CD4-positive, CD25-positive, alpha-beta regulatory T cell (primary cell): ENCODE measurements at regions not wholly inside any gene's neighbourhood (a gene's known extent, or its start where the extent isn't known, plus 50 kb on each side); places are given as distances from the start of the nearest gene placed in this dataset.

Source experiments
- ATAC-seq, 2 donors: fragments of 150-1000 bp; cut with Tn5 transposase; one replicate each; pipeline ENCODE4 v1.10.0; 2021; ENCODE audit warnings: low read depth in 2 of 2, moderate number of reproducible peaks in 2 of 2, moderate library complexity in 1 of 2
- DNase-seq, 3 donors: peaks; one replicate each; pipeline versions ENCODE4 v3.0.0 to v3.0.0-alpha.2; 2012 to 2022; ENCODE audit warnings: mixed read lengths in 1 of 3
- H3K27ac ChIP-seq: one replicate; pipeline ENCODE4 v1.7.0; 2013; ENCODE audit warnings: mild to moderate bottlenecking, low read length; ENCODE audit not compliant: insufficient read depth, poor library complexity, severe bottlenecking
- H3K27me3 ChIP-seq: one replicate; pipeline ENCODE4 v1.7.0; 2013; ENCODE audit warnings: low read length; ENCODE audit not compliant: control insufficient read depth, insufficient read depth
- H3K36me3 ChIP-seq: one replicate; pipeline ENCODE4 v1.7.0; 2013; ENCODE audit warnings: mild to moderate bottlenecking, low read length, moderate library complexity; ENCODE audit not compliant: control insufficient read depth, insufficient read depth
- H3K4me1 ChIP-seq: 2 replicates; pipeline ENCODE4 v1.7.0; 2013; ENCODE audit warnings: mild to moderate bottlenecking, low read length; ENCODE audit not compliant: insufficient read depth, control insufficient read depth, poor library complexity, severe bottlenecking
- H3K4me3 ChIP-seq: one replicate; pipeline ENCODE4 v1.7.0; 2013; ENCODE audit warnings: low read depth, mild to moderate bottlenecking, low read length, moderate library complexity
- H3K9me3 ChIP-seq, 2 experiments: 1 replicate in 1 of 2; 2 replicates in 1 of 2; pipeline ENCODE4 v1.7.0; 2013; ENCODE audit warnings: low read length in 2 of 2, mild to moderate bottlenecking in 1 of 2, moderate library complexity in 1 of 2; ENCODE audit not compliant: control insufficient read depth in 2 of 2
- H3K27ac Mint-ChIP-seq, 3 donors: one replicate each; pipeline ENCODE4 v1.8.0; 2020 to 2022; ENCODE audit warnings: mild to moderate bottlenecking in 3 of 3, mixed read lengths in 3 of 3, moderate library complexity in 2 of 3
- H3K27me3 Mint-ChIP-seq: one replicate; pipeline ENCODE4 v1.8.0; 2022; ENCODE audit warnings: mild to moderate bottlenecking, mixed read lengths
- H3K36me3 Mint-ChIP-seq: one replicate; pipeline ENCODE4 v1.8.0; 2020; ENCODE audit warnings: mixed read lengths
- H3K4me1 Mint-ChIP-seq, 4 donors: one replicate each; pipeline ENCODE4 v1.8.0; 2020 to 2022; ENCODE audit warnings: mixed read lengths in 4 of 4, mild to moderate bottlenecking in 1 of 4
- H3K4me3 Mint-ChIP-seq, 4 donors: one replicate each; pipeline ENCODE4 v1.8.0; 2020 to 2022; ENCODE audit warnings: mild to moderate bottlenecking in 4 of 4, mixed read lengths in 4 of 4, moderate library complexity in 3 of 4
- H3K9me3 Mint-ChIP-seq, 7 donors: one replicate each; pipeline ENCODE4 v1.8.0; 2020 to 2022; ENCODE audit warnings: mixed read lengths in 7 of 7, mild to moderate bottlenecking in 3 of 7, moderate library complexity in 2 of 7

DNA sequence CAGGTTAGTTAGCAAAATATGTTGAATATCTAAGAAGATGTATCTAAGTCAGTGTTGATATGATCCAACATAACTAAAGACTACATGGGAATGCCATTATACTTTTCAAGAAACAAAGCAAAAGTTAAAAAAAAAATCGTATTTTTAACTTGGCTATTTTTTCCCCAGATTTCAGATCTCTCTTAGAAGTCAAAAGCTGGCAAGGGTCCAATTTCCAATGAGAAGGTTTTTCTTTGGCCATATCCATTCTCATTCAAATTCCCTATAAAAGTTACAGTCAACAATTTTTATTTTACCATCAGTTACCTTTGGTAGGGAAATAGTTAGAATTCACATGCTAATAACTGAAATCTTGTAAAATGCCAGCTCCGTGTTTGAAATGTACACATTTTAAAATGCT lies 70.5 kb upstream of the FAT3 start:
- ATAC-seq (no peak), DNase-seq (no peak)
- no peaks in the 10 kb centered on the region for H3K36me3 ChIP-seq

DNA sequence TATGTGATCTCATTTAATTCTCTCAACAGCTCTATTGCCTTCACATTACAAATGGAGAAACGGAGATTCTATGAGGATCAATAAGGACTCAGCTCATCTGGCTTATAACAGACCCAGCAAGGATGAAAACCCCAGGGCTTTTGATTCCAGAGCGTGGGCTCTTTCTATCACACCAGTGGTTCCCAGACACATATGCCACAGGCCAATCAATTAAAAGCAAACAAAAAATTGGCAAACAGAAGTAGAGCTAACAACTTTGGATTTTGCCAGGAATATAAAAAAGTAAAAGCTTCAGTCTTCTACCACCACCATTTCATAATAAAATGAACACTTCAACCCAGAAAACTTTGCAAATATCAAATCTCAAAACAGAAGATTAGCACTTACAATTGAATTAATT lies 71.1 kb upstream of the FAT3 start:
- H3K27ac ChIP-seq: no peak overlapping the region

More for the DNA sequence above, 70.5 kb upstream of the FAT3 start:
- no peaks in the 10 kb centered on the region for H3K4me1 ChIP-seq
- peaks cover 0 to 14% (median 1%) of the 10 kb centered on the region in 7 donors for H3K9me3 Mint-ChIP-seq
- H3K27me3 ChIP-seq: no peaks in the 10 kb centered on the region
- H3K4me1 Mint-ChIP-seq: no peaks in the 10 kb centered on the region
- H3K27me3 Mint-ChIP-seq: no peaks in the 10 kb centered on the region
- no peak overlapping the region for H3K27ac Mint-ChIP-seq
- peaks cover 0 to 2% of the 10 kb centered on the region in 2 experiments for H3K9me3 ChIP-seq
- H3K4me3 Mint-ChIP-seq: no peak overlapping the region
- H3K36me3 Mint-ChIP-seq: no peaks in the 10 kb centered on the region
- no peak overlapping the region for H3K4me3 ChIP-seq
- H3K27ac ChIP-seq: no peak overlapping the region

GRCh38 chr11:92152245-92152644 lies 72.4 kb upstream of the FAT3 start:
- Histone ChIP-seq H3K36me3 (no peaks in the 10 kb centered on the region), H3K4me1 (no peaks in the 10 kb centered on the region), H3K27ac (no peak overlapping the region), H3K9me3 (peaks cover 0 to 2% of the 10 kb centered on the region in 2 experiments), H3K27me3 (no peaks in the 10 kb centered on the region), H3K4me3 (no peak overlapping the region)
- ATAC-seq: no peak
- H3K27me3 Mint-ChIP-seq: no peaks in the 10 kb centered on the region
- no peak overlapping the region for H3K4me3 Mint-ChIP-seq
- no peaks in the 10 kb centered on the region for H3K4me1 Mint-ChIP-seq
- DNase-seq: no peak
- no peak overlapping the region for H3K27ac Mint-ChIP-seq
- no peaks in the 10 kb centered on the region for H3K36me3 Mint-ChIP-seq
- peaks cover 0 to 14% (median 1%) of the 10 kb centered on the region in 7 donors for H3K9me3 Mint-ChIP-seq

More for the DNA sequence above, 71.1 kb upstream of the FAT3 start:
- ATAC-seq (no peak), DNase-seq (no peak)
- Mint-ChIP-seq H3K27ac (no peak overlapping the region), H3K4me3 (no peak overlapping the region), H3K9me3 (peaks cover 0 to 14% (median 1%) of the 10 kb centered on the region in 7 donors), H3K27me3 (no peaks in the 10 kb centered on the region), H3K4me1 (no peaks in the 10 kb centered on the region), H3K36me3 (no peaks in the 10 kb centered on the region)
- Histone ChIP-seq H3K4me3 (no peak overlapping the region), H3K4me1 (no peaks in the 10 kb centered on the region), H3K36me3 (no peaks in the 10 kb centered on the region), H3K27me3 (no peaks in the 10 kb centered on the region), H3K9me3 (peaks cover 0 to 2% of the 10 kb centered on the region in 2 experiments)

DNA sequence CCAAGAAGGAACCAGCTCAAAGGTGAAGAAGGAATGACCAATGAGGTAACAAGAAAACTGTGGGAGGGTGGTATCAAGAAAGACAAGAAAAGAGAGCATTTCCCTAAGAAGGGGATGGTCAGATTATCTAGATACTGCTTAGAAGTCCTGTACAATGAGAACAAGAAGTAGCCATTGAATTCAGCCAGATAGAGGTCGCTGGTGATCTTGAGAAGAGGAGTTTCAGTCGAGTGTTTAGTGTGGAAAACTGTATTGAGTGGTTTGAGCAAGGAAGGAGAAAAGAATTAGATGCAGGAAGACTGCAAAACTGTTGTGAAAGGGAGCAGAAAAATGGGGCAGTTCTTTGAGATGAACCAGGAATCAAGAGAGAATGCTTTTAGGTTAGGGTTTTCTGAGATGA lies 74.6 kb upstream of the FAT3 start:
- H3K36me3 ChIP-seq: no peaks in the 10 kb centered on the region
- peaks cover 0 to 2% of the 10 kb centered on the region in 2 experiments for H3K9me3 ChIP-seq
- DNase-seq: no peak
- Mint-ChIP-seq H3K4me3 (no peak overlapping the region), H3K27ac (no peak overlapping the region), H3K9me3 (peaks cover 0 to 14% (median 1%) of the 10 kb centered on the region in 7 donors), H3K36me3 (no peaks in the 10 kb centered on the region), H3K27me3 (no peaks in the 10 kb centered on the region), H3K4me1 (no peaks in the 10 kb centered on the region)
- H3K27ac ChIP-seq: no peak overlapping the region
- no peak overlapping the region for H3K4me3 ChIP-seq
- no peaks in the 10 kb centered on the region for H3K27me3 ChIP-seq
- H3K4me1 ChIP-seq: no peaks in the 10 kb centered on the region
- ATAC-seq: no peak

DNA sequence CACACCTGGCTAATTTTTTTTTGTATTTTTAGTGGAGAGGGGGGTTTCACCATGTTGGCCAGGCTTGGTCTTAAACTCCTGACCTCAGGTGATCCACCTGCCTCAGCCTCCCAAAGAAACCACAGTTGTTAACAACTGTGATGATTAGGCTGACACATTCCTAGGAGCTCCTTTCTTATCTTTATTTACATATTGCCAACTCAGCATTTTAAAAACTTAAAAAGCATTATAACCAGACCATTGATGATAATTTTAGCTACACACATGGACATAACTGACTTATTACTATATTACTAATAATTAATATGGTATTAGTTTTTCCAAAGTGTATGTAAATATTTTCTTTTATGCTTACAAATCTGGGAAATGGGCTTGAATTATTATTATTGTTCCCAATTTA lies 82.9 kb upstream of the FAT3 start:
- no peak overlapping the region for H3K4me3 Mint-ChIP-seq
- H3K4me1 ChIP-seq: no peaks in the 10 kb centered on the region
- H3K27me3 Mint-ChIP-seq: no peaks in the 10 kb centered on the region
- H3K9me3 ChIP-seq: no peaks in the 10 kb centered on the region
- H3K36me3 ChIP-seq: no peaks in the 10 kb centered on the region
- peaks cover 1 to 13% (median 4%) of the 10 kb centered on the region in 7 donors for H3K9me3 Mint-ChIP-seq
- no peak overlapping the region for H3K27ac Mint-ChIP-seq
- H3K36me3 Mint-ChIP-seq: no peaks in the 10 kb centered on the region
- ATAC-seq: no peak
- no peak overlapping the region for H3K27ac ChIP-seq
- no peak for DNase-seq
- H3K4me3 ChIP-seq: no peak overlapping the region
- H3K4me1 Mint-ChIP-seq: no peaks in the 10 kb centered on the region
- no peaks in the 10 kb centered on the region for H3K27me3 ChIP-seq

DNA sequence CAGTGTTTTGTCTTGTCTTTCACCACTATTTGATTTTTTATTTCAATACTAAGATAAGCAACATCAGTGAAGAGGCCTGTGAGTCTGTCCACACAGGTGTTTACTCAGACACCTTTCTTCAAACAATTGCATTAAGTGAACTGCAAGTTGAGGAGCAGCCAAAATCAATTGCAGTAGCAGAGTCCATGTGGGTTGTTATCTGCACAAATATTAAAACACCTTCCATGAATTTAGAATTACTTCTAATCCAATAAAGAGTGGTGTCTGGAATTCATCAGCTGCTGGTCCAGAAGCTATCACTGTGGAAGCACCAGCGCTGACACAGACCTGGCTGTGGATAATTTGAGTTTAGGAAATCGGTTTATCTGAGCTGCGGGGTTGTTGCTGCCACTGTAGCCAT lies 83.5 kb upstream of the FAT3 start:
- H3K27ac ChIP-seq: no peak overlapping the region
- Mint-ChIP-seq H3K4me1 (no peaks in the 10 kb centered on the region), H3K4me3 (no peak overlapping the region), H3K36me3 (no peaks in the 10 kb centered on the region), H3K27me3 (no peaks in the 10 kb centered on the region), H3K27ac (no peak overlapping the region), H3K9me3 (peaks cover 1 to 13% (median 4%) of the 10 kb centered on the region in 7 donors)
- H3K4me3 ChIP-seq: no peak overlapping the region
- no peaks in the 10 kb centered on the region for H3K36me3 ChIP-seq
- H3K9me3 ChIP-seq: no peaks in the 10 kb centered on the region
- ATAC-seq (no peak), DNase-seq (no peak)
- no peaks in the 10 kb centered on the region for H3K4me1 ChIP-seq
- H3K27me3 ChIP-seq: no peaks in the 10 kb centered on the region

GRCh38 chr11:92140021-92140420 lies 84.6 kb upstream of the FAT3 start:
- Mint-ChIP-seq H3K36me3 (no peaks in the 10 kb centered on the region), H3K4me3 (no peak overlapping the region), H3K9me3 (peaks cover 0 to 13% (median 4%) of the 10 kb centered on the region in 7 donors), H3K27me3 (no peaks in the 10 kb centered on the region), H3K27ac (no peak overlapping the region), H3K4me1 (no peaks in the 10 kb centered on the region)
- Histone ChIP-seq H3K9me3 (no peaks in the 10 kb centered on the region), H3K27me3 (no peaks in the 10 kb centered on the region), H3K4me3 (no peak overlapping the region), H3K4me1 (no peaks in the 10 kb centered on the region), H3K27ac (no peak overlapping the region), H3K36me3 (no peaks in the 10 kb centered on the region)
- ATAC-seq (no peak), DNase-seq (no peak)

DNA sequence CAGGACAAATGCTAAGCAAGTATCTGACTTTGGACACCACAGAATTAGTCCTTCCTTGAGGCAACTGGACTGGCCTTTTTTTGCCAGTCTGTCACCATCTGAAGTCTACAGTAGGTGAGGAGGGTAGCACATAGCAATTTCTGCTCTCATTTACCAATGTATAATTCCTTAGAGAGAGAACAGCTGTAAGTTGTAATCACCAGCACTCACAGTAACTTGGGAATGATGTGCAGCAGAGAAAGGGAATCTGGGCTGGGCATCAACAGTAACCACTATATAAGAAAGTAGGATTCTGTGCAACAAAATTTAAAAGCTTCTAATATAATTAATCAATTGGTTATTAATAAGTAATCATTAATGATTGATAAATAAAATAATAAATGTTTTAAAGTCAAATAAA lies 86.3 kb upstream of the FAT3 start:
- no peak overlapping the region for H3K4me3 Mint-ChIP-seq

More for the DNA sequence above, 86.3 kb upstream of the FAT3 start:
- ATAC-seq: no peak
- H3K36me3 Mint-ChIP-seq: no peaks in the 10 kb centered on the region
- no peak overlapping the region for H3K27ac ChIP-seq
- no peaks in the 10 kb centered on the region for H3K9me3 ChIP-seq
- H3K27me3 Mint-ChIP-seq: no peaks in the 10 kb centered on the region
- H3K4me3 ChIP-seq: no peak overlapping the region
- H3K27me3 ChIP-seq: no peaks in the 10 kb centered on the region
- no peaks in the 10 kb centered on the region for H3K4me1 Mint-ChIP-seq
- H3K36me3 ChIP-seq: no peaks in the 10 kb centered on the region
- no peak for DNase-seq
- no peaks in the 10 kb centered on the region for H3K4me1 ChIP-seq
- no peak overlapping the region for H3K27ac Mint-ChIP-seq
- H3K9me3 Mint-ChIP-seq: peaks cover 2 to 13% (median 7%) of the 10 kb centered on the region in 7 donors
